NCI-H526 (cell line): ENCODE measurements at regions not wholly inside any gene's neighbourhood (a gene's known extent, or its start where the extent isn't known, plus 50 kb on each side); places are given as distances from the start of the nearest gene placed in this dataset.

Experiments
- DNase-seq, 2 experiments: peaks; one replicate each; lab custom pipeline; 2025; lab: John Stamatoyannopoulos, UW

DNA sequence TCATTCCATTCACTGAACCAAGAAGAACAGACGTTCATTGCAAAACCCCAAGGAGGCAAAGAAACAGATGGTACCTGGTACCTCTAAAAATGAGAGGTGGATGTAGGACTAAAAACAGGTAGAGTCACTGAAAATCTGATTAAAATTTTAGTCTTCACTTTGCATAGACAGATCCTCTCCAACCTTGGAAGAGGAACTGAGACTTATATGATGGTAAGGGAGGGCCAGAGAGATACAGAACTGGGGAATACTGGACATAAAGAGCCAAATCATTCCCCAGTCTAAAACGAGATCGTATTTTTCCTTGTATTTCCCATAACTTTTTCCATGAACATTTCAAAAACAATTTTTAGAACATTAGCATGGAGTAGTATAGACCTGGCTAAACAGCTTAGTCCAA is 59.7 kb upstream of the SPOPL start:
- no peak for DNase-seq

DNA sequence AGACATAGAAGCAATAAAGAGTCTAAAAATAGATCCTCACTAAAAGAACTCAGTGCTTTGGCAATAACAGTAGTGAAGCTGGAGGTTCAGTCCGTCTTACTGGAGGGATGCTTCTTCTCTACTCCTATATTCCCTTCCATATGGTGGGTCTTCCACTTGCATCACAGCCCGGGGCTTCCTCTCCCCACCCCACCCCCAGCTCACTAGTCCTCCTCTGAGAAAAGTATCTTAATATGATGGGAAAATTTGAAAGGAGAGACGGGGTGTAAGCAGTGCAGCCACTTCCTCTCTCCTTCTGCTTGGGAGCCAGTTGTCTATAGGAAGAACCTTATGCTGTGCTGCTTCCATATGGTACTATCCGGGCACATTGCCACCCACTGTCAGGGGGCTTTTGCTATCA is 57.2 kb upstream of the SPOPL start:
- no peak for DNase-seq

DNA sequence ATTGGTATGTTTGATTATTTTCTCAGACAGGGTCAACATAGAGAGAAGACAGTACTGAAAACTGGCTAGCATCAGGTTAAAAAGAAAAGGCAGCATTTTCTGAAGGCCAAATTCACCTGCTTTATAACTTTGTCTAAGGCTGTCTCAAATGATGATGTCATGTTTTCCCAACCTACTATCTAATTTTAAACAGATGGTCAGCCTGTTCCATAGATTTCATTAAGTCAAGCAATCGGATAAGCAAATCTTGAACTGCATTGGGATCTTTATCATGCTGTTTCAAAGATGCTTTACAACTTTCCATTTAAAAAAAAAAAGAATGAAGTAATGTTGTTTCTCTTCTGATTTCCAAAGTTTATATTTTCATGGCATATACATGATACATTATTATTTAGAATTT is 56.3 kb upstream of the SPOPL start:
- DNase-seq = no peak

DNA sequence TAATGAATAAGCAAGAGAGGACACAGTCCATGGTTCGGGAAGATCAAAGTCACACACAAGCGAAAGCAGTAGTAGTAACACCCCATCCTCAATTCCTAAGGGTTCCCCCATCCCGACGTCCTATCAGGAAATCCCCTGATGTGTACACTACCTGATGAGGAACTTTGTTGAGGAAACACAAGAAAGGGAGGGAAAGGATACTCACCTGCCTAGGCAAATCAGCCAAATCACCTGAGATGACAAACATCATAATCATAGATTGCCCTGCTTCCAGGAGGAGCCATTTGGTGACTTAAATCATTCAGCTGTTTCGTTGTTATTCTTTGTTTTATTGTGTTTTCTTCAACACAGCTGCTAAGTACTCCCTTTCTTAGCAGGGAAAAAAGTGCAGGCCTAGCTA is 55.5 kb upstream of the SPOPL start:
- DNase-seq = peak; percentile 9 to 16

DNA sequence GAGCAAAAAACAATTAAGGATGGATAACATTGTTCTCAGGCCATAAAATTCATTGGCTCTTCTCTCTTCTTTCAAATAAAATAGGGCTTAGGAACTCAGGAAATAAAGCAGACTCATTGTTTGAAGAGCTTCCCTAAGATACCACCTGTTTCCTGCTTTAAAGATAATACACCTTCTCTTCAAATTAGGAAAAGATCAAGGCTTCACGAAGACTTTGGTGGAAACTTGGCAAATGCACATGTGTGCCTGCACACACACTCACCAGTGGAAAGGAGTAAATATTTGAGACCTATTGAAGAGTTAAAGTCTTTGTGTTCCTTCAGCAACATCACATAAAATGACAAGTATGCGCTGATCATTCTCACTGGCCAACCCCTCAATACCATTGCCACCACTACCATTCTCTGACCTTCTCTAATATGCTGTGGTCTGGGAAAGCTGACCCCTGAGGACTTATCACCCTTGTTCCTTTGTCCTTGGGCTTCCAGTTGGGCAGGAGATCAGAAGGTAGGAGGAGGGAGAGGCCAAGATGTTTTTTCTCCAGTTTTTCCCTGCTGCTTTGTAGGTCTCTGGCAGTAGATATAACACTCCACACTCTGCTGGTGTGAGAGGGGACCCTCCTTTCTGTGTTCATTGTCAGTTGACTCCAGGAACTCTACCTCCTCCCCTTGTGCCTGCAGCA is 53.5 kb upstream of the SPOPL start:
- no peak for DNase-seq
